DND-41 (cell line): ENCODE measurements at regions not wholly inside any gene's neighbourhood (a gene's known extent, or its start where the extent isn't known, plus 50 kb on each side); places are given as distances from the start of the nearest gene placed in this dataset.

Experiments
- EZH2 ChIP-seq: IDR thresholded peaks from 3 replicates; pipeline ENCODE4 v1.6.1; 2012; ENCODE audit warnings: borderline replicate concordance, low read depth, mild to moderate bottlenecking, moderate library complexity, low read length, inconsistent platforms; ENCODE audit not compliant: severe bottlenecking
- TF ChIP-seq, protein P1 (sequence below): IDR thresholded peaks from 2 replicates; pipeline ENCODE4 v1.5.1; 2012; ENCODE audit warnings: borderline replicate concordance, low read length, moderate library complexity, mild to moderate bottlenecking; ENCODE audit not compliant: poor library complexity, severe bottlenecking; ENCODE audit errors: extremely low read depth

GRCh38 chr13:76012091-76012721 is 376.1 kb downstream of the LMO7 start:
- TF ChIP-seq, protein P1, sequence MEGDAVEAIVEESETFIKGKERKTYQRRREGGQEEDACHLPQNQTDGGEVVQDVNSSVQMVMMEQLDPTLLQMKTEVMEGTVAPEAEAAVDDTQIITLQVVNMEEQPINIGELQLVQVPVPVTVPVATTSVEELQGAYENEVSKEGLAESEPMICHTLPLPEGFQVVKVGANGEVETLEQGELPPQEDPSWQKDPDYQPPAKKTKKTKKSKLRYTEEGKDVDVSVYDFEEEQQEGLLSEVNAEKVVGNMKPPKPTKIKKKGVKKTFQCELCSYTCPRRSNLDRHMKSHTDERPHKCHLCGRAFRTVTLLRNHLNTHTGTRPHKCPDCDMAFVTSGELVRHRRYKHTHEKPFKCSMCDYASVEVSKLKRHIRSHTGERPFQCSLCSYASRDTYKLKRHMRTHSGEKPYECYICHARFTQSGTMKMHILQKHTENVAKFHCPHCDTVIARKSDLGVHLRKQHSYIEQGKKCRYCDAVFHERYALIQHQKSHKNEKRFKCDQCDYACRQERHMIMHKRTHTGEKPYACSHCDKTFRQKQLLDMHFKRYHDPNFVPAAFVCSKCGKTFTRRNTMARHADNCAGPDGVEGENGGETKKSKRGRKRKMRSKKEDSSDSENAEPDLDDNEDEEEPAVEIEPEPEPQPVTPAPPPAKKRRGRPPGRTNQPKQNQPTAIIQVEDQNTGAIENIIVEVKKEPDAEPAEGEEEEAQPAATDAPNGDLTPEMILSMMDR: no peak
- TF ChIP-seq EZH2: no peak
